GM23338 (cell line): ENCODE measurements at regions not wholly inside any gene's neighbourhood (a gene's known extent, or its start where the extent isn't known, plus 50 kb on each side); places are given as distances from the start of the nearest gene placed in this dataset.

ENCODE experiments used
- CTCF ChIP-seq, 2 experiments: fragments of 200-600 bp in 1 of 2; sonication (generic) in 1 of 2; conservative IDR thresholded peaks; 2 replicates each; pipeline versions ENCODE4 v1.5.1 to v1.6.1; 2016 to 2017; ENCODE audit warnings: antibody characterized with exemption in 2 of 2, low read depth in 2 of 2, mild to moderate bottlenecking in 2 of 2, moderate library complexity in 1 of 2
- TF ChIP-seq, protein P1 (sequence below): IDR thresholded peaks from one replicate; pipeline ENCODE4 v1.6.1; 2018; ENCODE audit warnings: antibody characterized with exemption; ENCODE audit not compliant: unreplicated experiment

- peak; percentile 89 to 92 for TF ChIP-seq CTCF (conservative IDR thresholded peaks at IDR 0.05; ENCODE audit: low read depth in 2 of 2)
- TF ChIP-seq, protein P1, sequence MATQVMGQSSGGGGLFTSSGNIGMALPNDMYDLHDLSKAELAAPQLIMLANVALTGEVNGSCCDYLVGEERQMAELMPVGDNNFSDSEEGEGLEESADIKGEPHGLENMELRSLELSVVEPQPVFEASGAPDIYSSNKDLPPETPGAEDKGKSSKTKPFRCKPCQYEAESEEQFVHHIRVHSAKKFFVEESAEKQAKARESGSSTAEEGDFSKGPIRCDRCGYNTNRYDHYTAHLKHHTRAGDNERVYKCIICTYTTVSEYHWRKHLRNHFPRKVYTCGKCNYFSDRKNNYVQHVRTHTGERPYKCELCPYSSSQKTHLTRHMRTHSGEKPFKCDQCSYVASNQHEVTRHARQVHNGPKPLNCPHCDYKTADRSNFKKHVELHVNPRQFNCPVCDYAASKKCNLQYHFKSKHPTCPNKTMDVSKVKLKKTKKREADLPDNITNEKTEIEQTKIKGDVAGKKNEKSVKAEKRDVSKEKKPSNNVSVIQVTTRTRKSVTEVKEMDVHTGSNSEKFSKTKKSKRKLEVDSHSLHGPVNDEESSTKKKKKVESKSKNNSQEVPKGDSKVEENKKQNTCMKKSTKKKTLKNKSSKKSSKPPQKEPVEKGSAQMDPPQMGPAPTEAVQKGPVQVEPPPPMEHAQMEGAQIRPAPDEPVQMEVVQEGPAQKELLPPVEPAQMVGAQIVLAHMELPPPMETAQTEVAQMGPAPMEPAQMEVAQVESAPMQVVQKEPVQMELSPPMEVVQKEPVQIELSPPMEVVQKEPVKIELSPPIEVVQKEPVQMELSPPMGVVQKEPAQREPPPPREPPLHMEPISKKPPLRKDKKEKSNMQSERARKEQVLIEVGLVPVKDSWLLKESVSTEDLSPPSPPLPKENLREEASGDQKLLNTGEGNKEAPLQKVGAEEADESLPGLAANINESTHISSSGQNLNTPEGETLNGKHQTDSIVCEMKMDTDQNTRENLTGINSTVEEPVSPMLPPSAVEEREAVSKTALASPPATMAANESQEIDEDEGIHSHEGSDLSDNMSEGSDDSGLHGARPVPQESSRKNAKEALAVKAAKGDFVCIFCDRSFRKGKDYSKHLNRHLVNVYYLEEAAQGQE = no peak
Observed at GRCh38 chr9:32251539-32251938, 132.9 kb upstream of the ACO1 start.
